UCSD-AML1 (cell line): ENCODE measurements at regions not wholly inside any gene's neighbourhood (a gene's known extent, or its start where the extent isn't known, plus 50 kb on each side); places are given as distances from the start of the nearest gene placed in this dataset.

Experiments
- DNase-seq: peaks from one replicate; lab custom pipeline; 2025; ENCODE audit not compliant: unreplicated experiment; lab: John Stamatoyannopoulos, UW

GRCh38 chr12:93011100-93011499, 82.0 kb upstream of the EEA1 start:
- DNase-seq = no peak

- DNase-seq = no peak
Measured at GRCh38 chr12:93015871-93016751, 87.0 kb upstream of the EEA1 start.

- DNase-seq = no peak
Measured at GRCh38 chr12:93016752-93017350, 87.8 kb upstream of the EEA1 start.

GRCh38 chr12:93018610-93019009, 89.5 kb upstream of the EEA1 start:
- no peak for DNase-seq

- DNase-seq = no peak
Measured at GRCh38 chr12:93019212-93019927, 90.3 kb upstream of the EEA1 start.

GRCh38 chr12:93019975-93020630, 91.0 kb upstream of the EEA1 start:
- DNase-seq = no peak

GRCh38 chr12:93020631-93021597, 91.8 kb upstream of the EEA1 start:
- no peak for DNase-seq

- no peak for DNase-seq
Measured at GRCh38 chr12:93022603-93023340, 93.7 kb upstream of the EEA1 start.

- DNase-seq = no peak
Measured at GRCh38 chr12:93025145-93026103, 96.3 kb upstream of the EEA1 start.

GRCh38 chr12:93027041-93027440, 97.9 kb upstream of the EEA1 start:
- DNase-seq = no peak

- no peak for DNase-seq
Measured at GRCh38 chr12:93029091-93029490, 100.0 kb upstream of the EEA1 start.

GRCh38 chr12:93031028-93031427, 101.9 kb upstream of the EEA1 start:
- no peak for DNase-seq

GRCh38 chr12:93032758-93033157, 103.7 kb upstream of the EEA1 start:
- no peak for DNase-seq

- no peak for DNase-seq
Measured at GRCh38 chr12:93033948-93034347, 104.9 kb upstream of the EEA1 start.

GRCh38 chr12:93039062-93039461, 110.0 kb upstream of the EEA1 start:
- DNase-seq = no peak

GRCh38 chr12:93039930-93040329, 110.8 kb upstream of the EEA1 start:
- no peak for DNase-seq

GRCh38 chr12:93040367-93040766, 111.3 kb upstream of the EEA1 start:
- no peak for DNase-seq

- no peak for DNase-seq
Measured at GRCh38 chr12:93041416-93041815, 112.3 kb upstream of the EEA1 start.
